ENCODE measurements at regions not wholly inside any gene's neighbourhood (a gene's known extent, or its start where the extent isn't known, plus 50 kb on each side); places are given as distances from the start of the nearest gene placed in this dataset.

GRCh38 chr2:42954227-42954962 lies 162.0 kb upstream of the HAAO start:
- TF ChIP-seq SIN3A (IDR thresholded peaks at IDR 0.05; ENCODE audit: borderline replicate concordance, insufficient read depth, low read length), result no peak
- no peak for TF ChIP-seq REST (IDR thresholded peaks at IDR 0.05; ENCODE audit: insufficient read depth in 1 of 2, low read depth in 2 of 2, low read length in 2 of 2)
- no peak for TF ChIP-seq TAF1 (IDR thresholded peaks at IDR 0.05; ENCODE audit: borderline replicate concordance, insufficient read depth, low read length)

Data from PFSK-1 (cell line).